SJSA1 (cell line): ENCODE measurements at regions not wholly inside any gene's neighbourhood (a gene's known extent, or its start where the extent isn't known, plus 50 kb on each side); places are given as distances from the start of the nearest gene placed in this dataset.

Experiments
- DNase-seq, 2 experiments: peaks; one replicate each; pipeline ENCODE4 v3.0.0-alpha.2; 2015 to 2020; ENCODE audit warnings: low spot score in 2 of 2, low read depth in 1 of 2
- H3K27ac ChIP-seq: fragments of 250-450 bp; sonication (Bioruptor Pico); 2 replicates; pipeline ENCODE4 v1.5.1; 2020; ENCODE audit warnings: mild to moderate bottlenecking, moderate library complexity
- H3K27me3 ChIP-seq: fragments of 250-450 bp; sonication (Bioruptor Pico); replicated peaks from 2 replicates; pipeline ENCODE4 v1.5.1; 2020; ENCODE audit warnings: mild to moderate bottlenecking, moderate library complexity
- H3K36me3 ChIP-seq: fragments of 250-450 bp; sonication (Bioruptor Pico); 2 replicates; pipeline ENCODE4 v1.5.1; 2020; ENCODE audit warnings: mild to moderate bottlenecking
- H3K4me1 ChIP-seq: fragments of 250-450 bp; sonication (Bioruptor Pico); replicated peaks from 2 replicates; pipeline ENCODE4 v1.6.1; 2021; ENCODE audit warnings: mild to moderate bottlenecking
- H3K4me3 ChIP-seq: fragments of 250-450 bp; sonication (Bioruptor Pico); 2 replicates; pipeline ENCODE4 v1.5.1; 2020; ENCODE audit warnings: mild to moderate bottlenecking
- H3K9me3 ChIP-seq: fragments of 250-450 bp; sonication (Bioruptor Pico); replicated peaks from 2 replicates; pipeline ENCODE4 v1.5.1; 2020; ENCODE audit warnings: mild to moderate bottlenecking

DNA sequence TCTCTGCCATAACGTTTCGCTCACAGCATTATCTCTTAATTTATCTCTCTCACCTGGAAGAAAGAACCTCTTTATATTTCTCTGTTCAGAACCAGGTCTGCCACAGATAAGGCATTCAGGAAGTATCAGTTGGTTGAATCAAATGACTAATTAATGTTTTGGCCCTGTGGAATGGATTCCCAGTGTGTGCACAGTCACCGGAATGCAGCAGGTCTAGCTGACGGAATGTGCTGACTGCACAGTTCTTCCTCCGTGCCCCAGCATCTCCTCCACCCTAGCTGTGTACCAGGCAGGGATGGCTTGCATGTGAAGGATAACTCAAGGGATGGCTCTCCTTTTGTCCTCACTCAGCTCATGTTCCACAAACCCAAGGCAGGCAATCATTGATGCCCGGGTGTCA is 141.8 kb upstream of the MSX1 start:
- Histone ChIP-seq H3K27me3 (no peaks in the 10 kb centered on the region), H3K9me3 (no peaks in the 10 kb centered on the region), H3K36me3 (no peaks in the 10 kb centered on the region), H3K4me1 (no peaks in the 10 kb centered on the region), H3K27ac (no peak overlapping the region), H3K4me3 (no peak overlapping the region)
- no peak for DNase-seq

DNA sequence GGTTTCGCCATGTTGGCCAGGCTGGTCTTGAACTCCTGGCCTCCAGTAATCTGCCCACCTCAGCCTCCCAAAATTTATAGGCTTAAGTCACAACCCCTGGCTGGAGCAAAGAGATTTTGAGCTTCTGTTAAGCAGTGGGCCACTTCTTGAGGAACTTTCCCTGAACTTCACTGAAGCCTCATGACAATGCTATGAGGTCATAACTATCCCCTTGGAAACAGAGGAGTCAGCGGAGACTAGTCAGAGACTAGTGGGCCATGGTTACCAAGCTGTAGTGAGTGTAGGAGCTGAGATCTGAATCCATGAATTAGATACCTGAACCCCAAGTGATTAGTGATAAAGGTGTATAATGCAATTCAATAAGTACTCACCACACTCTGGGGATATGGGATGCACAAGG is 145.1 kb upstream of the MSX1 start:
- no peak for DNase-seq

DNA sequence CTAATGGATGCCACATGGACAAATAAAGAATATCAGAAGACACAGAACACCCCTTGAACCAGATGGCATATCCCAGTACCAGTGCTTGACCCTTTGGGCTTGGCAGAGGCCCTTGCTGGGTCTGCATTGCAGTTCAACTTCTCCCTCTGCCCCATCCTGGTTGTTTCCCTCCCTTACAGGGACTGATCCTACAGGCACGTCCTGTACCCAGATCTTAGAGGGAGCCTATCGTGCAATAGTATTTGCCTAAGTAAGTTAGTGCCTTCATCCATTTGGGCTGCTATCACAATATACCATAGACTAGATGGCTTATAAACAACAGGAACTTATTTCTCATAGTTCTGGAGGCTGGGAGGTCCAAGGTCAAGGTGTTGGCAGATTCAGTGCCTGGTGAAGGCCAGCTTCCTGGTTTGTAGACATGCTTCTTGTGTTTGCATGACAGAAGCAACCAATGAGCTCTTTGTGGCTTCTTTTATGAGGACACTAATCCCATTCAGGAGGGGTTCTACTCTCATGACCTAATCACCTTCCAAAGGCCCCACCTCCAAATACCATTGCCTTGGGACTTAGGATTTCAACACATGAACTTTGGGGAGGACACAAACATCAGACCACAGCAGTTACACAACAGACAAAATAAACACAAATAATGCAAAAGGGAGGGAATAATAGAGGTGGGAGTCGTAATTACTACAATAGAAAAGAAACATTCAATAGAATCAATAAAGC is 146.5 kb upstream of the MSX1 start:
- Histone ChIP-seq H3K9me3 (no peaks in the 10 kb centered on the region), H3K27me3 (no peaks in the 10 kb centered on the region; the same call in 1 of the 2 replicates), H3K27ac (no peak overlapping the region), H3K4me3 (no peak overlapping the region), H3K36me3 (no peaks in the 10 kb centered on the region), H3K4me1 (no peaks in the 10 kb centered on the region)
- no peak for DNase-seq

More for the DNA sequence above, 145.1 kb upstream of the MSX1 start:
- Histone ChIP-seq H3K9me3 (no peaks in the 10 kb centered on the region), H3K27me3 (no peaks in the 10 kb centered on the region), H3K4me1 (no peaks in the 10 kb centered on the region), H3K4me3 (no peak overlapping the region), H3K27ac (no peak overlapping the region), H3K36me3 (no peaks in the 10 kb centered on the region)

DNA sequence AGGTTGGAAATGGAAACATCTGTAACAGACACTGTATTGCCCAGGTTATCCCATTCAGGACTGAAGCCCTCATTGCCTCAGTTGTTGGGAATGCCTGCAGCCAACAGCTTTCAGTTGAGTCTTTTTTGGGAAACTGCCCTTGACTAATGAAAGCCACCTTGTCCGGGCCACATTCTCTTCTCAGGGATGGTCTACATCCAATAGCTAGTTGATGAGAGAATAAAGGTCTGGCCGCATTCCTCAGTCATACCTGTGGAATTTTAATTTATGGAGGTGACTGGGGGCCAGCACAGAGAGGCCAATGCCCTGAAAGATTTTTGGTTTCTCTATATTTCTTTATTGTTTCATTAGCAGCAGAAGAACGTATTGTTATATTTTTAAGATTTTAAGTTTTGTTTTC is 147.6 kb upstream of the MSX1 start:
- no peaks in the 10 kb centered on the region for H3K4me1 ChIP-seq
- H3K4me3 ChIP-seq, result no peak overlapping the region
- H3K9me3 ChIP-seq, result no peaks in the 10 kb centered on the region
- no peaks in the 10 kb centered on the region; the same call in 1 of the 2 replicates for H3K27me3 ChIP-seq
- H3K27ac ChIP-seq, result no peak overlapping the region
- no peak for DNase-seq
- no peaks in the 10 kb centered on the region for H3K36me3 ChIP-seq

DNA sequence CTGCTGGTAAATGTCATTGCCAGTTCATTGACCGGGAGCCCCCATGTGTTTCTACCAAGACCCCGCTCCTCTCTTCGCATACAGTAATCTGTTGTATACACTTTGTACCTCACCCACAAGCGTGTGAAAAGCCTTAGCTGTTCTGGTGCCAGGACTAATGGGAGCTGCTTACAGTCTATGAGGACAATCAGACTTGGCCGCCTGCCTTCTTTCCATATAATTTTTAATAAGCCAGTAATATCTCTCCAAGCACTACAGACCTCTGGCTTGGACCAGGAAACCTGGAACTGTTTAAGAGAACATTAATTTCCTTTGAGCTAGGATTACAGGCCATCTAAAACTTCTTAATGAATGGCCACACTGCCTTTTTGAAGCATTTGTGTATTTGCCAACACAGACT is 149.7 kb upstream of the MSX1 start:
- no peaks in the 10 kb centered on the region for H3K9me3 ChIP-seq
- DNase-seq, result no peak
- H3K36me3 ChIP-seq, result no peaks in the 10 kb centered on the region
- H3K4me1 ChIP-seq, result no peaks in the 10 kb centered on the region
- no peak overlapping the region for H3K4me3 ChIP-seq
- no peak overlapping the region for H3K27ac ChIP-seq
- no peaks in the 10 kb centered on the region; the same call in 1 of the 2 replicates for H3K27me3 ChIP-seq

DNA sequence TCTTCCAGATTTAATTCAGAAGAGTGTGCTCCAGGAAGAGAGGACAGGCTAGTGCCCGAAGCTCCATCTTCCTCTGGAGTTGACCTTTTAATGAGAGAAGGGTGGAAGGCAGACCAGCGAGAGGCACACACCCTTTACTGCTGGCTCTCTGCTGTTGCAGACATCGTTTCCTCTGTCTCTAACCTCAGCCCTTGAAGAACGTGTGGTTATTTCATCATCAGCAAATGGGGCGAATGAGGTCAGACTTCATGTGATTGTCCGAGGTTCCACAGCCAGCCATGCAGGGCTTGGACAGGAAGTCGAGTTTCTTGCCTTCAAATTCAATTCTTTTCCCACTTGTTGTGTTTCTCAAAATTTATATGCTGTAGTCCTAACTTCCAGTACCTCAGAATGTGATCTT is 155.2 kb upstream of the MSX1 start:
- Histone ChIP-seq H3K27me3 (no peaks in the 10 kb centered on the region; the same call in 1 of the 2 replicates), H3K27ac (no peak overlapping the region), H3K36me3 (no peaks in the 10 kb centered on the region), H3K4me3 (no peak overlapping the region), H3K9me3 (no peaks in the 10 kb centered on the region), H3K4me1 (no peaks in the 10 kb centered on the region)
- no peak for DNase-seq

DNA sequence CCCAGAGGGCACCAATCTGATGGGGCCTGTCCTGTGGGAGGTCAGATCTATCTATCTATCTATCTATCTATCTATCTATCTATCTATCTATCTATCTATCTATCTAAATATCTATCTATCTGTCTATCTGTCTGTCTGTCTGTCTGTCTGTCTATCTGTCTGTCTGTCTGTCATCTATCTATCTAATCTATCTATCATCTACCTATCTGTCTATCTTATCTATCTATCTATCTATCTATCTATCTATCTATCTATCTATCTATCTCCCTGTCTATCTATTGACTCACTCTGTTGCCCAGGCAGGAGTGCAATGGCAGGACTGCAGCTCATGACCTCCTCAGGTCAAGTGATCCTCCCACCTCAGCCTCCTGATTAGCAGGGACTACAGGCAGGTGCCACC is 155.7 kb upstream of the STX18 start:
- Histone ChIP-seq H3K9me3 (no peaks in the 10 kb centered on the region), H3K27ac (no peak overlapping the region), H3K4me1 (peaks cover 7% of the 10 kb centered on the region), H3K36me3 (no peaks in the 10 kb centered on the region), H3K4me3 (no peak overlapping the region), H3K27me3 (no peaks in the 10 kb centered on the region)
- DNase-seq, result no peak

DNA sequence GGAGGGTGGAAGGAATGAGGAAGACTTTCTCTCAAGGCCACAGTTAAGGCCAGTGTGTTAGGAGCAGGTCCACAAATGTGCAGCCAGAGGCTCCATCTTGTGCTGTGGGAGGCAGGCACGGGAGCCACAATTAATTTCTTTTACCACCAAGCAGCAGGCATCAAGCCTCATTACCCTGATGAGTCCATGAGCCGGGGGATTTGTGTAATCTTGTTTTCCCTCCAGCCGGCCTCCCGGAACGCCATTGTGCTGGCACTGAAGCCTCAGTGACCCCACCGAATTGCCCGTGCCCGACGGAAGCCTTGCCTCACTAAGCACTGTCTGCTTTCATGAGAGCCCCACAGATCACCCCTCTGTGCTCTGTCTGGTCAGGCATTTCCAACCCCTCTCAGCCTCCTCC is 154.7 kb upstream of the STX18 start:
- no peak overlapping the region for H3K4me3 ChIP-seq
- H3K36me3 ChIP-seq, result no peaks in the 10 kb centered on the region
- no peak overlapping the region for H3K27ac ChIP-seq
- DNase-seq, result no peak
- H3K27me3 ChIP-seq, result no peaks in the 10 kb centered on the region
- no peaks in the 10 kb centered on the region for H3K9me3 ChIP-seq
- peaks cover 7% of the 10 kb centered on the region for H3K4me1 ChIP-seq

DNA sequence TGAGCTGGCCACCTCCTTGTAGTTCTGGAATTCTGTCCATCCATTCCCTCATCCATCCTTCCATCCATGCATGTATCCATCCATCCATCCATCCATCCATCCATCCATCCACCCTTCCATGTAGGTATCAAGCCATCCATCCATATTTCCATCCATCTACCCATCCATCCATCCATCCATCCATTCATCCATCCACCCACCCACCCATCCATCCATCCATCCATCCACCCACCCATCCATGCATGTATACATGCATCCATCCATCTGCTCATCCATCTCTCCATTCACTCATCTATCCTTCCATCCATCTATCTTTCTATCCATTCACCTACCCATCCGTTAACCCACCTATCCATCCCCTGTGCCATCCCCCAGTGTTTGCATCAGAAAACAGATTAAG is 153.6 kb upstream of the STX18 start:
- Histone ChIP-seq H3K9me3 (no peaks in the 10 kb centered on the region), H3K4me3 (no peak overlapping the region), H3K27ac (no peak overlapping the region), H3K4me1 (peaks cover 7% of the 10 kb centered on the region), H3K36me3 (no peaks in the 10 kb centered on the region), H3K27me3 (no peaks in the 10 kb centered on the region)
- no peak for DNase-seq

DNA sequence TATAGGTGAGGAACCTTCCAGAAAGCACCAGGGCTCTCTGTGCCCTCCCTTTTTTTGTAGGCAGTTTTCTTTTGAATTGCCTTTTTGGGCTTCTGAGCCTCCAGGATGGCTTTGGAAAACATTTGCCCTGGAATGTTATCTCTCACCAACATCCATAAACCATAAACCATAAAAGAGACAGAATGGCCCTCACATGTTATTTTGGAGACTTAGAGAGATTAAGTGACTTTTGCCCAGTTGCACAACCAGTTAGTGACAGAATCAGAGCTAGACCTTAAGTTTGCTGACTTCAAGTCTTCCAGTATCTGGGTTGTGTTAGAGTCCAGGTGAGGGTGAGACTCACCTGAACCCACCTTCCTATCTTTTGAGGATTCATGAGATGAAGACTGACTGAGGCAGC is 153.0 kb upstream of the STX18 start:
- no peak for DNase-seq
- Histone ChIP-seq H3K4me3 (no peak overlapping the region), H3K27me3 (no peaks in the 10 kb centered on the region), H3K36me3 (no peaks in the 10 kb centered on the region), H3K27ac (no peak overlapping the region), H3K9me3 (no peaks in the 10 kb centered on the region), H3K4me1 (peaks cover 7% of the 10 kb centered on the region)

DNA sequence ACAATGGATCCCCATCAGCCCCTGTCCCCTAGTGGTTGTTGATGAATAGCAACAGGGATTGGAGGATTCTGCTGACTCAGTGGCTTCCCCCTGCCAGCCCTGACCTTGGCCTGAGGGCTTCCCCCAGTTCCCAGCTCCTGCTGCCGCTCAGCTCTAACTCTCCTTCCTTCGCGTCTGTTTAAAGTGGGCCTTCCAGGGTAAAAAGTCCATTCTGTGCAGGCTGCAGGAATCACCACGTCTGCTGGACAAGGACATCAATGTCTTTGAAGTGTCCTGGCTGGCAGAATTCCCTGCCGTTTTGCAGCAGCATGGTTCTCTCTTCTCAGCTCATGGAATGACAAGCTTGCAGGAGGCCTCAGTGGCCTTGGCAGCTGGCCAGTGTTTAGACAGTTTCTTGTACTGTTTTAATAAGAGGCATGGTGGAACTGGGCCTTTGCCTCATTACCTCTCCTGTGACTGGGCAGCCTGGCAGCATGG is 152.5 kb upstream of the STX18 start:
- Histone ChIP-seq H3K4me1 (peaks cover 7% of the 10 kb centered on the region), H3K27me3 (no peaks in the 10 kb centered on the region), H3K27ac (no peak overlapping the region), H3K4me3 (no peak overlapping the region), H3K9me3 (no peaks in the 10 kb centered on the region), H3K36me3 (no peaks in the 10 kb centered on the region)
- peak in 1 of 2 experiments; percentile 39 for DNase-seq

DNA sequence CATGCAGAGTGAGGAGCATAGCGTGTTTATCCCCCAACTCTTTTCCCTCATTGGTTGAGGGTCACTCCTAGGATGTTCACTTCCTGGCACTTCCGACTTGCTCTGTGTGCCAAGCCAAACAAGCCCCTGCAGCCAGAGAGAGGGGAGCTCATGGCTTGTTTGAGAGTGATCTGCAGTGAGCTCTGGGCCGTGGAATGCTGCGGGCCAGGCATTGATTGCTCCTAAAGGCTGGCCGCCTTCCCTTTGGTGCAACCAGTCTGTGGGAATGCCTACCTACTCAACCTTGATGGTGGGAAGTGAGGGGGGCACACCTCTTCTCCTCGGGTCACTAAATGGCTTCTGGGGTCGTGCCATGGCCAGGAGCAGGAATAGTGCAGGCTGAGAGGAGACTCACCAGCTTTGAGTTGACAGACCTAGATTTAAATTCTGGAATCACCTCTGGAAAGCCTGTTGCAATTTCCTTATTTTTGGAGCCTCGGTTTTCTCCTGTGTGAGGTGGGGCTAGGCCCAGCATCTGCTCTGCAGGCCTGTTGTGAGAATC is 152.0 kb upstream of the STX18 start:
- Histone ChIP-seq H3K27ac (no peak overlapping the region), H3K36me3 (no peaks in the 10 kb centered on the region), H3K9me3 (no peaks in the 10 kb centered on the region), H3K4me3 (no peak overlapping the region), H3K27me3 (no peaks in the 10 kb centered on the region), H3K4me1 (peaks cover 7% of the 10 kb centered on the region)
- DNase-seq, result no peak

DNA sequence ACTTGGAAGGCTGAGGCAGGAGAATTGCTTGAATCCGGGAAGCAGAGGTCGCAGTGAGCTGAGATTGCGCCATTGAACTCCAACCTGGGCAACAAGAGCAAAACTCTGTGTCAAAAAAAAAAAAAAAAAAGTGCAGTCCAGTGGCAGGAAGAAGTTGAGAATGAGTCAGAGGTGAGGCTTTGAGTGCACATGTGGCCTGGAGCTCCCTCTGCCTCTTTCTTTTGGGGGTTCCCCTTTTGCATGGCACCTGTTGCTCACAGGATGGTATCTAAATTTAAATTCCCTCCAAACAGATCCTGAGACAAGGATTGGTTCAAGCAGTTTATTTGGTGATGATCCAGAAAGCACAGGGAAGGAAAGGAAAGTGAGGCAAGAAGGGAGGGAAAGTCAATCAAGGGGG is 151.4 kb upstream of the STX18 start:
- H3K27ac ChIP-seq, result no peak overlapping the region
- no peak for DNase-seq
- no peaks in the 10 kb centered on the region for H3K36me3 ChIP-seq
- H3K9me3 ChIP-seq, result no peaks in the 10 kb centered on the region
- no peak overlapping the region for H3K4me3 ChIP-seq
- H3K27me3 ChIP-seq, result no peaks in the 10 kb centered on the region
- peaks cover 7% of the 10 kb centered on the region for H3K4me1 ChIP-seq

DNA sequence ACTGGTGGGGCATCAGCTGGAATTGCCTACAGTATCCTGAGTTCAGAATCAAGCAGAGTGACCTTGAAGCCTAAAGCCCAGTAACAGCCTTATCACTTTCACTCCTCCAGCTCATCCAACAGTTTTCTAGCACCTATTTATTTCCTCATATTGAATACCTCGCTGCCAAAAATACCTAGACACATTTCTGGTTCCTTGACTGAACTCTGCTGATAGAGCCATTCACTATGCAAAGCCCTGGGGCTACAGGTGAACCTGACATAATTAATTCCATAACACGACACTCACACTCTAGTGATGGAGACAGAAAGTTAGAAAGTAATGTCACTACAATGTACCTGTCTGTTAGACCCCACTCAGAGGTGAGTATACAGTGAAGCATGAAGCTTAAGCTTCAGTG is 149.0 kb upstream of the STX18 start:
- H3K4me3 ChIP-seq, result no peak overlapping the region
- no peaks in the 10 kb centered on the region for H3K27me3 ChIP-seq
- no peak overlapping the region for H3K27ac ChIP-seq
- no peaks in the 10 kb centered on the region for H3K36me3 ChIP-seq
- DNase-seq, result no peak
- no peaks in the 10 kb centered on the region for H3K9me3 ChIP-seq
- H3K4me1 ChIP-seq, result peaks cover 7% of the 10 kb centered on the region
